Inflammatory macrophage treated with lipopolysaccharide for 4 hours (primary cell): ENCODE measurements at regions not wholly inside any gene's neighbourhood (a gene's known extent, or its start where the extent isn't known, plus 50 kb on each side); places are given as distances from the start of the nearest gene placed in this dataset.
"Not testable (repeated sequence)": the region's sequence is repeated elsewhere in the genome, so short reads cannot be mapped to it uniquely, and the experiment has no call there.

Experiments used
- DNase-seq: peaks from one replicate; pipeline ENCODE4 v3.0.0-alpha.2; 2020

DNA sequence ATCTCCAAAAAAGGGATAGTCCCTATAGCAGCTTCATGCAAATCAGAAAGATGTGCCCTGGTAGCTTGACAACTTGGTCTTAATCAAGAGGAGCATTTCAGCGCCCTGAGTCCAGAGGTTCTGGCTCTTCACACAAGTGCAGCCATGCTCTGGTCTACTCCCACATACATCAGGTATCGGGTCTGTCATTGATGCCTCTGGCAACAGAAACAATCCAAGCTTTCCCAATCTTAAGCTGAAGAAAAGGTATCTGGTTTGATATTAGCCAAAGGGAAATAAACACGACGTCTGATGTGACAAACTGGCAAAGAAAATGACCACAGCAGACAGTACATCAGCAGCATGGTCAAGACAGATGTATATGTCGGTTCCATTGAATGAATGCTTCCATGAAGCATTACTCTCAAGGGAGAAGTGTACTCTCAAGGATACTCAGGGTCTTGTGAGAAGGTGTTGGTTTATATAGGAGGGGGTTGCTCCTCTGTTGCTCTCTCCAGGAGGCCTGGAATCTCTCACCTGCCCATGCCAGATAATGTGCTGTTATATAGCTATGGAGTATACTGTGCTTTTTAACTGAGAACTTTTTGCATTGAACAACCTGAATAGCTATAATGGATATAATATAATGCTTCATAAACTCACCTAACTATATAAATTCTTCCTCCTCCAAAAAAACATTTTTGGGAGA is 879.6 kb upstream of the PCDH10 start:
- DNase-seq, result no peak

DNA sequence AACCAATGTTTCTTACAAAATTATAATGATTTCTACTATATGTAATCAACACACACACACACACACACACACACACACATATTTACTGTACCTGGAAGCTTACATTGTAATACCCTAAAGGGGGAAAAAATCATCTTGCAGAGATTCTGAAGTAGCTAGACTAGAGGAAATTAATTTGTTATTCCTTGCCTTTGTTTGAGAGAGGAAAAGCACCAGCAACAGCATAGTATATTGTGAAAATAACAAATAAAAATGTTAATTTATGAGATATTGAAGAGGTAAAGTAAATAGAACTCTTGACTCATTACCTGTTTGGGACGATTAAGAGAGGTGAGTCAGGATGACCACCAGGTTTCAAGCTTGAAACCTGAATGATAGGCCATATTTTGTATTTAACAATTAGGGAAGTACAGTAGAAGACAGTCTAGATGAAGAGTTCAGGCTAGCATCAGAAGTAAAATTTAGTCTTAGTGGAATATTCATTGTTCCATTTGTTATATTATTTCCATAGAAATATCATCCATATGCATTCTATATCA is 873.4 kb upstream of the PCDH10 start:
- DNase-seq, result no peak

DNA sequence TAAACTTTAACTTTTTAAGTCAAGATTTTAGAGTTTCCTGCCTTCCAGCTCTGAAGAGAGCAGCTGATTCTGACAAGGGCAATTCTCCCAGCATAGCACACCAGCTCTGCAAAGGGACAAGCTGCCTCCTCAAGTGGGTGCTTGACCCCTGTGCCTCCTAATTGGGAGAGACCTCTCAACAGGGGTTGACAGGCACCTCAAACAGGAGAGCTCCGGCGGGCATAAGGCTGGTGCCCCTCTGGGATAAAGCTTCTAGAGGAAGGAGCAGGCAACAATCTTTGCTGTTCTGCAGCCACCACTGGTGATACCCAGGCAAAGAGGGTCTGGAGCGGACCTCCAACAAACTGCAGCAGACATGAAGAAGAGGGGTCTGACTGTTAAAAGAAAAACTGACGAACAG is 872.9 kb upstream of the PCDH10 start:
- DNase-seq, result no peak

DNA sequence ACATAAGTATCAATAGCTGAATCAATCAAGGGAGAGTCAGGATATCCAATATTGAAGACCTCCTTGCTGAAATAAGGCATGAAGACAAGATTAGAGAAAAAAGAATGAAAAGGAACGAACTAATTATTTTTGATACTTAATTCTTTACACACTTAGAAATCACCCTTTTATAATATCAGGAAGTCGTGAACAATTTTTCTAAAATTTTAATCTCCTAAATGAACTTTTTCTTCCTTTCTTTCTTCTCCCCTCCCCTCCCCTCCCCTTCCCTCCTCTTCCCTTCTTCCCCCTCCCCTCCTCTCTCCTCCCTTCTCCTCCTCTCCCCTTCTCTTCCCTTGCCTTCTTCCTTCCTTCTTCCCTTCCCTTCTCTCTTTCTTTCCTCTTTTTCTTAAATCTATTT is 872.1 kb upstream of the PCDH10 start:
- DNase-seq, result no peak

DNA sequence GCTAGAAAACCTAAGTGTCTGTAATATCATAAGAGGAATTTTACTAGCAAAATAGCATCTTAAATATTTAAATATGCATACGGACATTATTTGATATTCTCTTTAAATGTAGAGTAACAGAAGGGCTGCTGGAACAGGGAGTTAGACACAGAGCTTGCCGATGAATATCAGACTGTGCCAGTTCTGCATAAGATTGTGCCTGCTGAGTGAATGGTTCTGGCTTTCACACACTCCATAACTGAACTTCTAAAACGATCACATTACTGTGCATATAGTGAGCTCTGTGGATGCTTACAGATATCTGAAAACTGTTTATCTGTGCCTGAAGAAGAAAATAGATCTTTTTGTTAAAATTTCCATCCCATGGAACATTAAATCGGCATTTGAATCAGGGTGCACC is 867.4 kb upstream of the PCDH10 start:
- no peak for DNase-seq

DNA sequence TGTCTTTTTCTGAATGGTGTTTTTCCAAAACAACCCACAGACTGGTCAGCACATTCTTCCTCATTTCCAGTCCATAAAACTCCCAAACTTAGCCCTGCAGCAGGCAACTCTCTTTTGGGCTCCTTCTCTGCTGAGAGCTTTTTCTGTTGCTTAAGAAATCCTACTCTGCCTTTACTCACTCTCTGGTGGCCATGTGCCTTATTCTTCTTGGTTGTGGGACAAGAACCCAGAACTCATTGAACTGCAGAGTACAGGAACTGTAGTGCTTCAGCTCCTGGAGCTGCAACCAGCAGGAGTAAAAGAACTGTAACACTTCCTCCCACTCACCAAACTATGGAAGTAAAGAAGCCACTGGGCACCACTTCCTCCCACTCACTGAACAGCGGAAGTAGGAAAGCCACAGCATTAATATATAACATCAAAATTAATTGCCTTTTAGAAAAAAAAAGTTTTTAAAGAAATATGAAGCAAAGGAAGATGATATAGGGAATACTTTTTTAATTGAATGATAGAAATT is 864.1 kb upstream of the PCDH10 start:
- no peak for DNase-seq

DNA sequence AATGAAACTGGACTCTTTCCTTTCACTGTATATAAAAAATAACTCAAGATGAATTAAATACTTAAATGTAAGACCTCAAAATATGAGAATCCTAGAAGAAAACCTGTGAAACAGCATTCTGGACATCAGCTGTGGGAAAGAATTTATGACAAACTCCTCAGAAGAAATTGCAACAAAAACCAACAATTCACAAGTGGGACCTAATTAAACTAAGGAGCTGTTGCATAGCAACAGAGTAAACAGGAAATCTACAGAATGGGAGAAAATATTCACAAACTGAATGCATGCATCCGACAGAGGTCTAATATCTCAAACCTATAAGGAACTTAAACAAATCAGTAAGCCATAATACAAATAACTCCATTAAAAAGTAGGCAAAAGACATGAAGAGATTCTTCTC is 851.7 kb upstream of the PCDH10 start:
- no peak for DNase-seq

DNA sequence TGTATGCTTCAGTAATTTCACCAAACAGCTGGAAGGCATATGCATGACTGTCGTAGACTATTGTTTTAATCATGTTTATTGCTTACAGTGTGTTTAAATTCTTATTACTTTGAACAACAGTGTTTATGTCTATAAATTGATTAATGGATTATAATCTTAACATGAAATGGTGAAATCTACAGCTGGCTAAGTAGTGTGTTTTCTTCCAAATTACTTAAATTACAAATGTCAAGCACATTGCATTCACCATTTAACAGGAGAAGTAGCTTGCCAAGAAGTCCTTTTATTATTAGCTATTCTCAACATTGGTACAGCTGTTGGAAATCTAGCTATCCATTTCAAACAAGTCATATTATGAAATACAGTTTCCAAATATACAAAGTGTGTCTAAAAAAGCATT is 849.3 kb upstream of the PCDH10 start:
- no peak for DNase-seq

DNA sequence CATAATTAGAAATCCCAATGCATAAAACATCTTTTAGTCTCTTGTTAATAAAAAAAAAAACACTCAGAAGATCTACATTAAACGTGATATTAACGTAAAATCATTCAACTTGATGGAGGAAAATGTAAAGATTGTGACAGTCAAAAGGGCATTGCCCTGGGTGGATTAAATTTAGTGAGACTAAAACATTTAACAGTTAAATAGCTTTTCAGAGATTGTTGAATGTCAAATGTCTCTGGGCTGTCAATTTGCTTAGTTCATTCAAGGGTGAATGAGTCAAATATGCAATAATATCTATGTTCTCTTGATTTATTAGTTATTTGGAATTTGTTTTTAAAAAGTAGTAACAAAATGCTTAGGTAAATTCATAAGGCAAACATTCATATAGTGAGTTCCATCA is 836.6 kb upstream of the PCDH10 start:
- DNase-seq, result no peak

DNA sequence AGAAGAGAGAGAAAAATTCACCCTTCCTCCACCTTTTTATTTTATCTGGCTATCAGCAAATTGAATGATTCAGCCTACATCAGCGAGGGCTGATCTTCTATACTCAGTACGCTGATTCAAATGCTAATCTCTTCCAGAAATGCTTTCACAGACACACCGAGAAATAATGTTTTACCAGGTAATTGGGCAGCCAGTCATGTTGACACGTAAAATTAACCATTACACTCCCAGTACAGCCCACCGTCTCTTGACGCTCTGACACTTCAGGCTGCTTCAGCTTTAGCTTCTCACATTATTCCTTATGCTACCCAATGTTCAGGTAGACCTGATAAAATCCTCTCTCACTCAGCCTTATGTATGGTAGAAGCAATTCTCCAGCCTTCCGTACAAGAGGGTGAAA is 835.2 kb upstream of the PCDH10 start:
- no peak for DNase-seq

DNA sequence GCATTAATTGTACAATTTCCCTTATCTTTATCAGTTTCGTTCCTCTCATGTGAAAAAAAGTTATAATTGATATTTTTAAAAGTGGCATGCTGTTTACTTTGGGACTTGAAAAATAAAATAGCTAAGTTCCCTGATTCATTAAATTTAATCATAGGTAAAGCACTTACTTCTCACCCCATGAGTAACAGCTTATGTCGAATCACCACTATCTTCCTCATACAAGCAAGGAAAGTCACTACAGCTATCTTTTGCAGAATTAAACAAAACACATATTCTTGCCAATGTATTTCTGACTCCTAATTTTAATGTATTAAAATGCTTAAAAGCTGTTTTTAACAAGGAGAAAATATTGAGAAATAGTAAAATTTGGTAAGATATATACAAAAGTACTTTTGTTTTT is 832.4 kb upstream of the PCDH10 start:
- DNase-seq, result no peak

DNA sequence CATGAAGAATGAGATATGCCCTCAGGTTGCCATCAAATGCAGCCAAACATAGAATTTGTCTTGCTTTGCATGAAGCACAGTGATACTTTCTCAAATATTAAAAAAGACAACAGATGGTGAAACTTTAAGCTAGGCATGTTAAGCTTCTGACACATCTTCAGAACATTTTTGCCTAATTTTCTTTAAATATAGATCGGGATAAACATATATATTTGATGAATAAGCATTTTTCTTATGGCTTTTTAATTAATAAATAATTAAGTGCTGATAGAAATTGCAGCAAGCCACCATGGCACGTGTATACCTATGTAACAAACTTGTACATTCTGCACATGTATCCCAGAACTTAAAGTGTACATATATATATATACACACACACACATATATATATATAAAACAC is 831.2 kb upstream of the PCDH10 start:
- no peak for DNase-seq

DNA sequence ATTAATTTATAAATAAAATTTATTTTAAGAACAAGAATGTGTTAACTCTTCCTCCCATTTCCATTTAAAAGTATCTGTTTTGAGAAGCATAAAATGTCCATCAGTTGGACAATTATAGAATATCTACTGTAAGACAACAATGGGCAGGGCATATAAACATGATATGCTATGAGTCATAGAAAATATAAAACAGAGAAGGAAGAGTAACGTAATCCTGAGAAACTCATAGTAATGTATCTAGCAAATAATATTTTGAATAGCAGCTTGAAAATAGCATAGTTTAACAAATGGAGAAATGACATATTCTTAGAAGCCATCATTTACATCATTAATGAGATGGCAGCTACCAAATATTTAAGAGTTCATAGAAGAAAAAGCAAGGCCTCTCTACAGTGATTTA is 820.3 kb upstream of the PCDH10 start:
- DNase-seq, result no peak

DNA sequence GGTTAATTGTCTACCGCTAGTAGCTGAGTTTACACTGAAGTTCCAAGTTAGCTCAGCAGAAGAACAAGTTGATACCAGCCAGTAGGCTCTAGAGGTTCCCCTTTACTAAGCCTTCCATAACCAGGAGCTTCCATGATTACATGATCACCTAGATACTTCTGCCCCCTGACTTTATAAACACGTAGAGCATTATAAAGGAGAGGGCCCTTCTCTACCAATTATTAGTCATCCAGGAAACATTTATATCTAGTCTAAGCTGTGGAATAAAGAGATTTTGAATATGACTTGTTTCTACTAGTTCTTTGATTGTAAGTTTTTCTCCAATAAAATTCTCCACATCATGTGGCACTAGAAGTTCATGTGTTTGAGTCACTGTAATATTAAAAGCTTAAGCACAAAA is 818.1 kb upstream of the PCDH10 start:
- no peak for DNase-seq

DNA sequence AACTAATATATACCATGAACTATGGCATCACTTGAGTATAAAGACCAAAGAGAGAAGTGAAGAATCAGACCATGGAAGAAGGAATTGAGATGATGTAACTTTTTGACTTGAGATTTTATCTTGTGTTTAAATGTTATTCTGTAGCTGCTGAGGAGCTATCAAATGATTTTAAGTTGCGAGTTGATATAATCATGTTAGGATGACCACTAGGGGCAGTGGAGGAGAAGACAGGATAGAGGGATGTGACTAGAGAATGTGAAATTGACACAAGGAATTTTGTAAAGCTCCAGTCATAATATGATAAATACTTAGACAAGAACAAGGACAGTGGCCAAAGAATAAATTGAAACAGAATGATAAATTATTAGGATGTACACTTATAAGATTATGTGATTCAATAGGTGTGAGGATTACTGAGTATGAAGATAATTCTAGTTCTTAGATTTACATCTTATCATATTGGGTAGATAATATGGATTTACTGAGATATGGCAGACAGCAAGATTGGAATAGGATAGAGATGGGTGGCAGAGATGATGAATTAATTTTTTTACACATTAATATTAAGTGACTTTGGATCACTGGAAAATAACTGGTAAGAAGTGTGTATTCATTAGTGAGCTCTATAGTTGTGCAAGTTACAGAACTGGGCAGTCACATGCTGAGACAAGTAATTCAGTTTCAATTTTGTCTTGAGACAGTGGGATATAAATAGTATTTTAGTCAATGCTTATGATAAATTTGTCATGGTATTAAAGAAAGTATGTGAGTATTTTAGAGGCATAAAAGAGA is 816.0 kb upstream of the PCDH10 start:
- DNase-seq, result no peak

DNA sequence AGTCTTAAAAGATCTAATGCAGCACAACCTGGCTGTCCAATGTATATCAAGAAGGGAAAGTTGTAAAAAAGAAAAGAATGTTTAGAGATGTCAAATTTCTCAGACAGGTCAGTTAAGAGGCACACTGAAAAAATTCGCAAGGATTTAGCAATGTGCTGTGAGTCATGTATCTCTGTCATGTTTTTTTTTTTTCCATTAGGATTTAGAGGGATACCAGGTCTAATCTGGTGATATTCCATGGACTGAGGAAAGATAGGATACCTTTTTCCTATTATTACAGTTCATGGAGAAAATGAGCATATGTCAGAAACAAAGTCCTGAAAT is 815.4 kb upstream of the PCDH10 start:
- DNase-seq, result no peak

DNA sequence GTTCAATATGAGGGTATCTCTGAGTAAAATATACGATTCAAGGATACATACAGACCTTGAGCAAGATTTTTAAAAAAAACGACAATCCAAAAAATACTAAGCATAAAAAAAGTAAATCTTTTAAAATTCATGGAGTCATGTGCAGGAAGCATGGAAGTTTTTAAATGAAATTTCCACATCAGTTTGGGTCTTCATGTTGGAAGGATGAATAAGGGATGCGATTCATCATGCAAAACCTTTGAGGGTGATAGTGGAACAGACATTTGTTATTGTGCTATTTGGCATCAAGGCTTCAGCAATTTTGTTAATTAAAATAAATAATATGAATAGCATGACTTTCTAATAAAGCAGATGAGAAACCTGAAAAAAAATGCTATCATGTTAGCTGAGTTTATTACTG is 815.0 kb upstream of the PCDH10 start:
- no peak for DNase-seq

DNA sequence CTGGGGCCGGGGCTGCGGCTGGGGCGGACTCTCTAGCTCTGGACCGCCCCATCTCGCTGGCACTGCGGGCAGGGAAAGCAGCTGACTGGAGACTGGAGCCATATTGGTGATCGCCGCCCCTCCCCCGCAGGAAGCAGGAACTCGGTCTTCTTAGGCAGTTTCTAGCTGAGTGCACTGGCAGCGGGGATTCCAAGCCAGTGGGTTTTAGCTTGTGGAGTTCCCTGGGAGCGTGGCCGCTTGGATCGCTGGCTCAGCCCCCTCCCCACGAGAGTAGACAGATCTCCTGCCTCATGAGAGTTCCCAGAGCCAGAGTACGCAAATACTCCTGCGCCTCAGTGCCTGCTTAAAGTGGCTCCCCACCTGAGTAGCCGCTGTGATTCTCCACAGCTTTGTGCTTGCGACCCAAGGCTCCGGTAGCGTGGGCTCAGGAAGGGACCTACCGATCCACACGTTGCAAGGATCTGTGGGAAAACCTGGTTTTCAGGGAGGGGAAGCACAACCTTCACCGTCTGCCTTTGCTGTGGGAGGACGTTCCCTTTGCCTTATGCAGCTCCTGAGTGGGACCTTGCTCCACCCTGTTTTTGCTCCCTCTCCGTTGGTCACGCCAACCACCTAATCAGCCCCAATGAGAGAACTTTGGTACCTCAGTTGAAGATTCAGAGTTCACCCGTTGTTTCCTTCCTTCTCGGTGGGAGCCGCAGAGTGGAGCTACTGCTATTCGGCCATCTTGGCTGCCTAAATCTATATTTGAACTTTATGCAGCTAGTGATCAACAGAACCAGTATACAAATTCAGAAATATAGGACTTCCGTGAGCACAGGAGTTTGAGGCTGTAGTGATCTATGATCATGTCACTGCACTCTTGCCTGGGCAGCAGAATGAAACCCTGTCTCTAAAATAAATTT is 803.9 kb upstream of the PCDH10 start:
- no peak for DNase-seq

DNA sequence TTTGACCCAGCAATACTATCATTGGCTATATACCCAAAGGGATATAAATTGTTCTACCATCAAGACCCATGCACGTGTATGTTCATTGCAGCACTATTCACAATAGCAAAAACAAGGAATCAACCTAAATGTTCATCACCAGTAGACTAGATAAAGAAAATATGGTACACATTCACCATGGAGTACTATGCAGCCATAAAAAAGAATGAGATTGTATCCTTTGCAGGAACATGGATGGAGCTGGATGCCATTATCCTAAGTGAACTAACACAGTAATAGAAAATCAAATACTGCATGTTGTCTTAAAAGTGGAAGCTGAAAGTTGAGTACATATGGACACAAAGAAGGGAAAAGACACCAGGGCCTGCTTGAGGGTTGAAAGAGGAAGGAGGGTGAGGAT is 803.1 kb upstream of the PCDH10 start:
- DNase-seq, result no peak

DNA sequence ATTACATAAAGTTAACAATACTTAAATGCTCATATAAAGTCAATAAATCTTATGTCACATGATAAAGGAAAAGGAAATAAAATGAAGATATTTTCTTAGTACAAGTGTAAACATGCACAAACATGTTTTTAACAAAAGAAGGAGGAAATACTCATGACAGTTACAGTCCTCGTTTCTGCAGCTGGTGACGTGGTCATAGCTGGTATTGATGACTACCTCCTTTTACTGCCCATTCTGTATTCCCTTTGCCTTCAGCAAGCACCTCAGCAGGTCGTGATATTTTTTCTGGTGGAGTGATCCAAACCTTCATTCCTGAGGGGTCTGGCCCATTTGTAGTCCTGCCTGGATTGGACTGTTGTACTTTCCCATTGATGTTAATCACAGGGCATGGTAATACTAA is 797.5 kb upstream of the PCDH10 start:
- DNase-seq, result not testable (repeated sequence)

DNA sequence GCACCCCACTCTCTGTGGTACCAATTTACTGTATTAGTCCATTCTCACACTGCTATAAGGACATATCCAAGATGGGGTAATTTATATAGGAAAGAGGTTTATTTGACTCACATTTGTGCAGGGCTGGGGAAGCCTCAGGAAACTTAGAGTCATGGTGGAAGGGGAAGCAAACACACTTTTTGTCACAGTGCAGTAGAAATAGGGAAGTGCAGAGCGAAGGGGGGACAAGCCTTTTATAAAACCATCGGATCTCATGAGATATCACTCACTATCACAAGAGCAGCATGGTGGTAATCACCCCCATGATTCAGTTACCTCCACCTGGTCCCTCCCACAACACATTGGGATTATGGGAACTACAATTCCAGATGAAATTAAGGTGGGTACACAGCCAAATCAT is 766.9 kb upstream of the PCDH10 start:
- no peak for DNase-seq

DNA sequence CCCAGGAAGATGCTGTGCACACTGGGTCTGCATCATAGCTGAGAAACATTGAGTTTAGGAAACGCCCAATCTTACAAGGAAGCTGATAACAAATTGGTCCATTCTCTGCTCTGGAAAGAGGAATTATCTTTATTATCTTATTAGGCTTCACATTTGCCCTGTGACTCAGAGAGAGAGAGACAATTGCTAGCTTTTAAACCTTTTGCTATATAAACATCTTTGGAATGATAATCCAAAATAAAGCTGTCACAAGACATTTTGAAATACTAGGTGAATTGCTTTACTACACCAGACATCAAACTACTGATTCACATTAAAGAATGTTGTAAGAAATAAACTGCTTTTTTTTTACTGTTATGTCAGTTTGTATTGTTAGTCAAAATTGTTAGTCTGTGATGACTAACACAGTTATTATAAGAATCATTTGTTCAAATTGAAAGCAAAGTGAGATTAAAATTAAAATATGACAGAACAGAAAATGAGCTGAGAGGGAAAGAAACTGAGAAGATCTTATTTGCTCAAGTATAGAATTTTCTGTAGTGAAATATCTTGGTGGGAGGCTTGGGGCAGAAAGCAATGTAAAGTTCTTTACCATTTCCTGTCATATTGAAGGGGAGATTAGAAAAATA is 765.4 kb upstream of the PCDH10 start:
- no peak for DNase-seq

DNA sequence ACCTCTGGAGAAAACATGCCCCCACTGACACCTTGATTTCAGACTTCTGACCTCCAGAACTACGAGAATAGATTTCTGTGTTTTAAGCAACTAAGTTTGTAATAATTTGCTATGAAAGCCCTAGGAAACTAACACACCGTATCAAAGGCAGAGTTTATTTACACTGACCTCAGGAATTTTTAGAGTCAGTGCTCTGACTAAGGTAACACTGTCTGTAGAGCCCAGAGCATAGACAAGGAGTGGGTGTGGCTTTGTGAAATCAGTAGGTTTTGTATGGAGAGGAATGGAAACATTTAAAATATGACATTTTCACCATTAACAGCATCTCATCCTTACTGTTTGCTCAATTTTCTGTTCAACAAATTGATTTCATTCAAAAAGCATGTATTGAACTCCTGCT is 764.4 kb upstream of the PCDH10 start:
- no peak for DNase-seq
